WTC11 (cell line): ENCODE measurements at regions not wholly inside any gene's neighbourhood (a gene's known extent, or its start where the extent isn't known, plus 50 kb on each side); places are given as distances from the start of the nearest gene placed in this dataset.

ENCODE experiments used
- ATAC-seq: fragments of 200-7000 bp; cut with Tn5 transposase; 2 replicates; pipeline ENCODE4 v1.10.0; 2021; ENCODE audit warnings: mild to moderate bottlenecking, moderate library complexity
- CTCF ChIA-PET: fragments of 300-600 bp; sonication (Branson Sonifier 250); formaldehyde crosslinking; loops from one replicate; lab custom pipeline; 2021; ENCODE audit warnings: antibody characterized with exemption; lab: Charles Lee
- POLR2A ChIA-PET: fragments of 350-600 bp; sonication (Branson Sonifier 250); formaldehyde crosslinking; loops from one replicate; lab custom pipeline; 2021; ENCODE audit warnings: antibody characterized with exemption; lab: Charles Lee
- DNase-seq: peaks from one replicate; pipeline ENCODE4 v3.0.0; 2021; ENCODE audit warnings: low spot score
- H3K27ac Mint-ChIP-seq: 2 replicates; pipeline ENCODE4 v1.8.0; 2021; ENCODE audit warnings: mixed read lengths
- H3K27me3 Mint-ChIP-seq: 2 replicates; pipeline ENCODE4 v1.8.0; 2021; ENCODE audit warnings: low read depth, mild to moderate bottlenecking, moderate library complexity, mixed read lengths
- H3K36me3 Mint-ChIP-seq: 2 replicates; pipeline ENCODE4 v1.8.0; 2021; ENCODE audit warnings: mixed read lengths
- H3K4me1 Mint-ChIP-seq: 2 replicates; pipeline ENCODE4 v1.8.0; 2022; ENCODE audit warnings: mixed read lengths
- H3K4me3 Mint-ChIP-seq: 2 replicates; pipeline ENCODE4 v1.8.0; 2021; ENCODE audit warnings: mild to moderate bottlenecking, moderate library complexity, mixed read lengths
- H3K9me3 Mint-ChIP-seq: 2 replicates; pipeline ENCODE4 v1.8.0; 2021; ENCODE audit warnings: mixed read lengths
- AR ChIP-seq: fragments of 250-450 bp; sonication (Bioruptor Pico); IDR thresholded peaks from 2 replicates; pipeline ENCODE4 v1.9.0; 2021; ENCODE audit warnings: mild to moderate bottlenecking
- ATF2 ChIP-seq: sonication (generic); formaldehyde crosslinking; IDR thresholded peaks from 2 replicates; pipeline ENCODE4 v1.8.1; 2022; ENCODE audit warnings: low read depth, missing genetic modification reagents, borderline replicate concordance
- CREM ChIP-seq: sonication (generic); formaldehyde crosslinking; IDR thresholded peaks from 2 replicates; pipeline ENCODE4 v1.8.1; 2022; ENCODE audit warnings: mild to moderate bottlenecking, missing genetic modification reagents, moderate library complexity
- E2F4 ChIP-seq: sonication (generic); formaldehyde crosslinking; IDR thresholded peaks from 2 replicates; pipeline ENCODE4 v1.8.1; 2022; ENCODE audit warnings: low read depth, mild to moderate bottlenecking, moderate library complexity, missing genetic modification reagents, borderline replicate concordance
- ELF4 ChIP-seq: sonication (generic); formaldehyde crosslinking; IDR thresholded peaks from 2 replicates; pipeline ENCODE4 v1.8.1; 2022; ENCODE audit warnings: low read depth, mild to moderate bottlenecking, moderate library complexity, missing genetic modification reagents
- ESRRA ChIP-seq: sonication (generic); formaldehyde crosslinking; IDR thresholded peaks from 2 replicates; pipeline ENCODE4 v1.8.1; 2022; ENCODE audit warnings: mild to moderate bottlenecking, missing genetic modification reagents, borderline replicate concordance
- FOXP4 ChIP-seq: sonication (generic); formaldehyde crosslinking; IDR thresholded peaks from 2 replicates; pipeline ENCODE4 v1.8.0; 2022; ENCODE audit warnings: mild to moderate bottlenecking, missing genetic modification reagents
- GRHL2 ChIP-seq: fragments of 250-450 bp; sonication (Bioruptor Pico); IDR thresholded peaks from 2 replicates; pipeline ENCODE4 v1.8.0; 2022; ENCODE audit warnings: mild to moderate bottlenecking, moderate library complexity; ENCODE audit not compliant: insufficient replicate concordance, severe bottlenecking
- GTF2I ChIP-seq: fragments of 250-450 bp; sonication (Bioruptor Pico); conservative IDR thresholded peaks from 2 replicates; pipeline ENCODE4 v1.4.0; 2021; ENCODE audit warnings: mild to moderate bottlenecking
- IRF1 ChIP-seq: sonication (generic); formaldehyde crosslinking; IDR thresholded peaks from 2 replicates; pipeline ENCODE4 v1.8.0; 2023; ENCODE audit warnings: missing genetic modification reagents
- MYBL2 ChIP-seq: sonication (generic); formaldehyde crosslinking; IDR thresholded peaks from 2 replicates; pipeline ENCODE4 v1.8.1; 2023; ENCODE audit warnings: mild to moderate bottlenecking, moderate library complexity, missing genetic modification reagents
- NR2C2 ChIP-seq: sonication (generic); formaldehyde crosslinking; IDR thresholded peaks from 2 replicates; pipeline ENCODE4 v1.8.0; 2022; ENCODE audit warnings: mild to moderate bottlenecking, missing genetic modification reagents
- OVOL2 ChIP-seq: fragments of 250-450 bp; sonication (Bioruptor Pico); IDR thresholded peaks from 2 replicates; pipeline ENCODE4 v1.9.0; 2021; ENCODE audit warnings: mild to moderate bottlenecking, borderline replicate concordance
- PRRX2 ChIP-seq: fragments of 250-450 bp; sonication (Bioruptor Pico); IDR thresholded peaks from 2 replicates; pipeline ENCODE4 v1.8.0; 2021; ENCODE audit warnings: mild to moderate bottlenecking
- TP53 ChIP-seq: sonication (generic); formaldehyde crosslinking; IDR thresholded peaks from 2 replicates; pipeline ENCODE4 v1.8.1; 2023; ENCODE audit warnings: mild to moderate bottlenecking, missing genetic modification reagents
- ZNF138 ChIP-seq: sonication (generic); formaldehyde crosslinking; conservative IDR thresholded peaks from 2 replicates; pipeline ENCODE4 v1.8.1; 2022; ENCODE audit warnings: mild to moderate bottlenecking, moderate library complexity, missing genetic modification reagents
- ZNF281 ChIP-seq: sonication (generic); formaldehyde crosslinking; IDR thresholded peaks from 2 replicates; pipeline ENCODE4 v1.8.0; 2023; ENCODE audit warnings: mild to moderate bottlenecking, missing genetic modification reagents
- ZNF423 ChIP-seq: fragments of 250-450 bp; sonication (Bioruptor Pico); IDR thresholded peaks from 2 replicates; pipeline ENCODE4 v2.1.2; 2022; ENCODE audit warnings: mild to moderate bottlenecking, moderate library complexity
- TF ChIP-seq, protein P1 (sequence below): sonication (generic); formaldehyde crosslinking; IDR thresholded peaks from 2 replicates; pipeline ENCODE4 v1.8.1; 2023; ENCODE audit warnings: mild to moderate bottlenecking, missing genetic modification reagents, moderate library complexity
- TF ChIP-seq, protein P2 (sequence below): sonication (generic); formaldehyde crosslinking; IDR thresholded peaks from 2 replicates; pipeline ENCODE4 v1.8.0; 2022; ENCODE audit warnings: mild to moderate bottlenecking, missing genetic modification reagents

DNA sequence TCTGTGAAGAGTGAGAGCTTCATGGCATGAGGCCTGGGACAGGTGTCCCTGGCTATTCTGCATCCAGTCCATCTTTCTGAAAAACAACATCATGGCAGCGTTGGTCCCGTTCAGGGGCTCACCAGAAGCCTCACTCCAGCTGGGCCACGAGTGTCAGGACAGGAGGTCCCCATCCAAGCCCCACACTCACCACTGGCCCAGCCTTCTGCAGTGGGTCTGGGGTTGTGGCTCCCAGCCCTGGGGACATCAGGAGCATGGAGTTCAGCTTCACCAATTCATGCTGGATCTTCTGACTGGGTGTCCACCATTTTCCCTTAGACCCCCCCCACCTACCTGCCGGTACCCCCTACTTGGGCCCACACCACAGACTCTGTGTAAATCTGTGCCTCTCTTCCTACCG lies 400.3 kb downstream of the BRD1 start:
- CTCF ChIA-PET: interaction anchor here (0.6 to 2.6 kb wide), 2 partner anchors 122 to 205 kb away, joined by 3 to 13 read pairs; no protein-coding TSS in a partner anchor
- no peaks in the 10 kb centered on the region for H3K4me1 Mint-ChIP-seq
- TF ChIP-seq, protein P1, sequence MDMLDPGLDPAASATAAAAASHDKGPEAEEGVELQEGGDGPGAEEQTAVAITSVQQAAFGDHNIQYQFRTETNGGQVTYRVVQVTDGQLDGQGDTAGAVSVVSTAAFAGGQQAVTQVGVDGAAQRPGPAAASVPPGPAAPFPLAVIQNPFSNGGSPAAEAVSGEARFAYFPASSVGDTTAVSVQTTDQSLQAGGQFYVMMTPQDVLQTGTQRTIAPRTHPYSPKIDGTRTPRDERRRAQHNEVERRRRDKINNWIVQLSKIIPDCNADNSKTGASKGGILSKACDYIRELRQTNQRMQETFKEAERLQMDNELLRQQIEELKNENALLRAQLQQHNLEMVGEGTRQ (CRISPR knock-in tag): no peak
- TF ChIP-seq PRRX2 (CRISPR knock-in tag): no peak
- no peak for TF ChIP-seq ZNF423 (CRISPR knock-in tag)
- TF ChIP-seq ZNF281 (CRISPR knock-in tag): no peak
- TF ChIP-seq TP53: no peak
- no peak for TF ChIP-seq ZNF138
- TF ChIP-seq MYBL2 (CRISPR knock-in tag): no peak
- no peak for TF ChIP-seq ELF4 (CRISPR knock-in tag)
- no peak for TF ChIP-seq ESRRA (CRISPR knock-in tag)
- TF ChIP-seq NR2C2: no peak
- no peak for TF ChIP-seq E2F4 (CRISPR knock-in tag)
- no peak for TF ChIP-seq GTF2I (CRISPR knock-in tag)
- no peak for TF ChIP-seq AR
- no peak for TF ChIP-seq ATF2
- no peak for TF ChIP-seq FOXP4 (CRISPR knock-in tag)
- no peak for TF ChIP-seq GRHL2 (CRISPR knock-in tag)
- TF ChIP-seq IRF1 (CRISPR knock-in tag): no peak
- TF ChIP-seq, protein P2, sequence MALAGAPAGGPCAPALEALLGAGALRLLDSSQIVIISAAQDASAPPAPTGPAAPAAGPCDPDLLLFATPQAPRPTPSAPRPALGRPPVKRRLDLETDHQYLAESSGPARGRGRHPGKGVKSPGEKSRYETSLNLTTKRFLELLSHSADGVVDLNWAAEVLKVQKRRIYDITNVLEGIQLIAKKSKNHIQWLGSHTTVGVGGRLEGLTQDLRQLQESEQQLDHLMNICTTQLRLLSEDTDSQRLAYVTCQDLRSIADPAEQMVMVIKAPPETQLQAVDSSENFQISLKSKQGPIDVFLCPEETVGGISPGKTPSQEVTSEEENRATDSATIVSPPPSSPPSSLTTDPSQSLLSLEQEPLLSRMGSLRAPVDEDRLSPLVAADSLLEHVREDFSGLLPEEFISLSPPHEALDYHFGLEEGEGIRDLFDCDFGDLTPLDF (CRISPR knock-in tag): no peak
- TF ChIP-seq CREM (CRISPR knock-in tag): no peak
- TF ChIP-seq OVOL2 (CRISPR knock-in tag): no peak
- TF ChIP-seq, all 79 proteins: peak for 0
- no peaks in the 10 kb centered on the region for H3K36me3 Mint-ChIP-seq
- ATAC-seq (no peak), DNase-seq (no peak)
- no peaks in the 10 kb centered on the region for H3K27me3 Mint-ChIP-seq
- no peak overlapping the region for H3K27ac Mint-ChIP-seq
- H3K4me3 Mint-ChIP-seq: no peak overlapping the region
- no peaks in the 10 kb centered on the region for H3K9me3 Mint-ChIP-seq
- POLR2A ChIA-PET: no interaction called here
